GM12878 (cell line): ENCODE measurements at regions not wholly inside any gene's neighbourhood (a gene's known extent, or its start where the extent isn't known, plus 50 kb on each side); places are given as distances from the start of the nearest gene placed in this dataset.

Experiments
- ATAC-seq: fragments of 200-7000 bp; cut with Tn5 transposase; 3 replicates; pipeline ENCODE4 v1.9.1; 2020; ENCODE audit warnings: mild to moderate bottlenecking, moderate library complexity
- BruUV-seq: library from RNA; stranded (reverse); fragments of 400-500 nt; replicated peaks from 2 replicates; lab custom pipeline; 2021; lab: Mats Ljungman, UMichigan
- CTCF ChIA-PET: fragments of 300-600 bp; sonication (Branson Sonifier 250); formaldehyde crosslinking; extraction: SDS; loops from one replicate; lab custom pipeline; 2021; ENCODE audit warnings: inconsistent platforms; lab: Yijun Ruan, JAX
- POLR2A ChIA-PET: fragments of 350-600 bp; formaldehyde crosslinking; extraction: SDS; loops from one replicate; lab custom pipeline; 2021; ENCODE audit warnings: inconsistent platforms; lab: Charles Lee
- RAD21 ChIA-PET: fragments of 300-600 bp; sonication (Branson Sonifier 250); formaldehyde crosslinking; loops from one replicate; lab custom pipeline; 2023; ENCODE audit warnings: antibody characterized with exemption; ENCODE audit not compliant: unreplicated experiment; lab: Charles Lee
- SMC1A ChIA-PET: fragments of 300-600 bp; sonication (Branson Sonifier 250); formaldehyde crosslinking; loops from one replicate; lab custom pipeline; 2023; ENCODE audit not compliant: unreplicated experiment, uncharacterized antibody; lab: Charles Lee
- DNase-seq: peaks from one replicate; pipeline ENCODE4 v3.0.0-alpha.2; 2011; ENCODE audit warnings: low read depth, low spot score
- FAIRE-seq: peaks from 3 replicates; lab custom pipeline; 2011; peaks lifted over from hg19 to GRCh38; lab: Jason Lieb, UNC
- H2AFZ ChIP-seq: 2 replicates; pipeline ENCODE4 v1.6.0; 2011; ENCODE audit warnings: low read depth, low read length, control low read depth; ENCODE audit not compliant: control insufficient read depth
- H3K27ac ChIP-seq: 2 replicates; pipeline ENCODE4 v1.5.1; 2011; ENCODE audit warnings: control low read depth; ENCODE audit not compliant: control insufficient read depth, insufficient read depth
- H3K27me3 ChIP-seq, 2 experiments: replicated peaks in 1 of 2; 2 replicates each; pipeline versions ENCODE4 v1.6.0 to v1.6.1; 2011; ENCODE audit warnings: low read length in 1 of 2; ENCODE audit not compliant: control insufficient read depth in 2 of 2, insufficient read depth in 2 of 2
- H3K36me3 ChIP-seq, 2 experiments: 2 replicates each; pipeline ENCODE4 v1.5.1; 2011; ENCODE audit warnings: low read length in 1 of 2; ENCODE audit not compliant: control insufficient read depth in 2 of 2, insufficient read depth in 2 of 2
- H3K4me1 ChIP-seq: 2 replicates; pipeline ENCODE4 v1.6.1; 2011; ENCODE audit warnings: mild to moderate bottlenecking, low read length, moderate library complexity, mixed read lengths; ENCODE audit not compliant: control insufficient read depth, insufficient read depth
- H3K4me2 ChIP-seq: 2 replicates; pipeline ENCODE4 v1.6.0; 2011; ENCODE audit warnings: control low read depth; ENCODE audit not compliant: control insufficient read depth, insufficient read depth
- H3K4me3 ChIP-seq: fragments of 200-600 bp; sonication (generic); 2 replicates; pipeline ENCODE4 v1.5.1; 2016
- H3K79me2 ChIP-seq: 2 replicates; pipeline ENCODE4 v1.6.0; 2011; ENCODE audit warnings: low read length; ENCODE audit not compliant: control insufficient read depth, insufficient read depth
- H3K9ac ChIP-seq: 2 replicates; pipeline ENCODE4 v1.8.0; 2011; ENCODE audit warnings: low read length, control low read depth, mixed read lengths; ENCODE audit not compliant: control insufficient read depth, insufficient read depth
- H3K9me3 ChIP-seq: replicated peaks from 3 replicates; pipeline ENCODE4 v1.5.1; 2011; ENCODE audit warnings: mild to moderate bottlenecking, low read length; ENCODE audit not compliant: control insufficient read depth, insufficient read depth
- H4K20me1 ChIP-seq: 2 replicates; pipeline ENCODE4 v1.6.0; 2011; ENCODE audit not compliant: control insufficient read depth, insufficient read depth
- CHD2 ChIP-seq: IDR thresholded peaks from 2 replicates; pipeline ENCODE4 v1.6.1; 2011; ENCODE audit warnings: low read depth, low read length, improper control_type of control experiment, borderline replicate concordance
- MYC ChIP-seq: IDR thresholded peaks from 2 replicates; pipeline ENCODE4 v1.6.1; 2011; ENCODE audit warnings: mild to moderate bottlenecking, low read length, moderate library complexity, inconsistent platforms; ENCODE audit not compliant: insufficient read depth, insufficient replicate concordance, insufficient read length, severe bottlenecking
- NFYA ChIP-seq: IDR thresholded peaks from 2 replicates; pipeline ENCODE4 v1.6.1; 2011; ENCODE audit warnings: low read depth, mild to moderate bottlenecking, low read length, improper control_type of control experiment, borderline replicate concordance
- SMAD5 ChIP-seq: IDR thresholded peaks from 2 replicates; pipeline ENCODE4 v1.6.1; 2016; ENCODE audit warnings: antibody characterized with exemption, low read depth
- SPI1 ChIP-seq: IDR thresholded peaks from 2 replicates; pipeline ENCODE4 v1.6.1; 2011; ENCODE audit warnings: low read depth, mild to moderate bottlenecking, low read length, moderate library complexity, borderline replicate concordance; ENCODE audit not compliant: insufficient read depth
- SREBF2 ChIP-seq: IDR thresholded peaks from 2 replicates; pipeline ENCODE4 v1.6.1; 2012; ENCODE audit warnings: mild to moderate bottlenecking, low read length
- TAF1 ChIP-seq: IDR thresholded peaks from 2 replicates; pipeline ENCODE4 v1.6.1; 2011; ENCODE audit warnings: mild to moderate bottlenecking, low read depth, low read length, borderline replicate concordance
- TARDBP ChIP-seq: IDR thresholded peaks from 2 replicates; pipeline ENCODE4 v1.6.1; 2016; ENCODE audit warnings: borderline replicate concordance
- TCF12 ChIP-seq: IDR thresholded peaks from 2 replicates; pipeline ENCODE4 v1.6.1; 2011; ENCODE audit warnings: low read depth, mild to moderate bottlenecking, low read length
- ZNF207 ChIP-seq: fragments of 450-650 bp; IDR thresholded peaks from 2 replicates; pipeline ENCODE4 v1.6.1; 2014; ENCODE audit warnings: antibody characterized with exemption, mild to moderate bottlenecking, borderline replicate concordance
- WGBS: methylation state at CpG from one replicate; pipeline ENCODE4 v1.1.6; 2016; ENCODE audit warnings: low lambda C conversion rate; ENCODE audit not compliant: insufficient replicate concordance, insufficient coverage; ENCODE audit errors: missing lambda C conversion rate; 5-methylcytosine and 5-hydroxymethylcytosine counted together
- in situ Hi-C: fragments of 300-500 bp; cut with MboI; formaldehyde crosslinking; loops from 9 replicates; pipeline ENCODE4 v1.14.3; 2018; ENCODE audit warnings: mixed read lengths
- intact Hi-C: fragments of 100-400 bp; cut with micrococcal nuclease; formaldehyde crosslinking; loops from one replicate; pipeline ENCODE4 v1.14.2; 2022; ENCODE audit not compliant: unreplicated experiment
- TF ChIP-seq, protein P1 (sequence below): fragments of 450-650 bp; conservative IDR thresholded peaks from 2 replicates; pipeline ENCODE4 v1.6.1; 2017; ENCODE audit warnings: mild to moderate bottlenecking, moderate library complexity

- Histone ChIP-seq H3K4me3 (no peak overlapping the region), H4K20me1 (no peaks in the 10 kb centered on the region), H3K79me2 (no peaks in the 10 kb centered on the region), H3K27me3 (no peaks in the 10 kb centered on the region), H3K9me3 (no peaks in the 10 kb centered on the region), H3K4me1 (no peaks in the 10 kb centered on the region), H3K9ac (no peak overlapping the region)
- RAD21 ChIA-PET = no interaction called here
- DNase-seq = no peak
- FAIRE-seq = no peak
- no peak; the same call in 2 of the 3 replicates for ATAC-seq
- CTCF ChIA-PET = no interaction called here
- SMC1A ChIA-PET = no interaction called here
- POLR2A ChIA-PET = no interaction called here
- TF ChIP-seq, protein P1, sequence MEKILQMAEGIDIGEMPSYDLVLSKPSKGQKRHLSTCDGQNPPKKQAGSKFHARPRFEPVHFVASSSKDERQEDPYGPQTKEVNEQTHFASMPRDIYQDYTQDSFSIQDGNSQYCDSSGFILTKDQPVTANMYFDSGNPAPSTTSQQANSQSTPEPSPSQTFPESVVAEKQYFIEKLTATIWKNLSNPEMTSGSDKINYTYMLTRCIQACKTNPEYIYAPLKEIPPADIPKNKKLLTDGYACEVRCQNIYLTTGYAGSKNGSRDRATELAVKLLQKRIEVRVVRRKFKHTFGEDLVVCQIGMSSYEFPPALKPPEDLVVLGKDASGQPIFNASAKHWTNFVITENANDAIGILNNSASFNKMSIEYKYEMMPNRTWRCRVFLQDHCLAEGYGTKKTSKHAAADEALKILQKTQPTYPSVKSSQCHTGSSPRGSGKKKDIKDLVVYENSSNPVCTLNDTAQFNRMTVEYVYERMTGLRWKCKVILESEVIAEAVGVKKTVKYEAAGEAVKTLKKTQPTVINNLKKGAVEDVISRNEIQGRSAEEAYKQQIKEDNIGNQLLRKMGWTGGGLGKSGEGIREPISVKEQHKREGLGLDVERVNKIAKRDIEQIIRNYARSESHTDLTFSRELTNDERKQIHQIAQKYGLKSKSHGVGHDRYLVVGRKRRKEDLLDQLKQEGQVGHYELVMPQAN = no peak
- no peak for TF ChIP-seq TCF12
- TF ChIP-seq SPI1 = no peak
- TF ChIP-seq, all 136 proteins: peak for 0
- Histone ChIP-seq H2AFZ (no peak overlapping the region), H3K27ac (no peak overlapping the region), H3K4me2 (no peak overlapping the region), H3K36me3 (no peaks in the 10 kb centered on the region)
- intact Hi-C loops = no loop called here
- BruUV-seq = no TSS peak
- WGBS = 27% methylated on average over 3 of the region's 3 CpGs
- in situ Hi-C loops = no loop called here
Measured at GRCh38 chr3:95797081-95797480, 1017.3 kb upstream of the EPHA6 start.

DNA sequence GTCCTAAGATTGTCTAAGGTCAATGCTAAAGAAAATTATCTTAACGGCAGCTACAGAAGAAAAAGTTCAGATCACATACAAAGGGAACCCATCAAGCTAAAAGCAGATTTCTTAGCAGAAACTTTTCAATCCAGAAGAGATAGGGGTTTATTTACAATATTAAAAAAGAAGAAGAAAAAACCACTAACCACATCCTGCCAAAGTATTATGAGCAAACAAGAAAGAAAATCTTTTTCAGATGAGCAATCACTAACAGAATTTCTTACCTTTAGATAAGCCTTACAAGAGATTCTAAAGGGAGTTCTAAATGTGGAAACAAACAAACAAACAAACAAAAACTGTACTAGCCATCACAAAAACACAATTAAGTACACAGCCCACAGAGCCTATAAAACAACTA, 1015.8 kb upstream of the EPHA6 start:
- Histone ChIP-seq H3K36me3 (no peaks in the 10 kb centered on the region), H3K4me1 (no peaks in the 10 kb centered on the region), H3K9ac (no peak overlapping the region), H3K79me2 (no peaks in the 10 kb centered on the region), H3K27me3 (no peaks in the 10 kb centered on the region), H3K4me3 (no peak overlapping the region), H2AFZ (no peak overlapping the region), H3K27ac (no peak overlapping the region), H3K9me3 (no peaks in the 10 kb centered on the region)
- in situ Hi-C loops = no loop called here
- no TSS peak for BruUV-seq
- ATAC-seq (no peak), FAIRE-seq (no peak), DNase-seq (no peak)
- WGBS = 50% methylated on average over 1 of the region's 1 CpG
- TF ChIP-seq SREBF2 (no peak), CHD2 (no peak), TAF1 (no peak), SMAD5 (no peak), MYC (no peak), TARDBP (no peak), ZNF207 (no peak), NFYA (no peak)
- TF ChIP-seq, all 136 proteins: peak for 0
- intact Hi-C loops = no loop called here
- Histone ChIP-seq H3K4me2 (no peak overlapping the region), H4K20me1 (no peaks in the 10 kb centered on the region)
- RAD21 ChIA-PET = interaction anchor here (0.6 kb wide), 1 partner anchor 527 kb away, joined by 3 read pairs; no protein-coding TSS in a partner anchor
- POLR2A ChIA-PET = no interaction called here
- CTCF ChIA-PET = no interaction called here
- SMC1A ChIA-PET = no interaction called here
